NCI-H446 treated with DMSO at 0.1 percent for 48 hours (cell line): ENCODE measurements at regions not wholly inside any gene's neighbourhood (a gene's known extent, or its start where the extent isn't known, plus 50 kb on each side); places are given as distances from the start of the nearest gene placed in this dataset.
"Not testable (repeated sequence)": the region's sequence is repeated elsewhere in the genome, so short reads cannot be mapped to it uniquely, and the experiment has no call there.

ENCODE experiments used
- DNase-seq: peaks from one replicate; lab custom pipeline; 2025; lab: John Stamatoyannopoulos, UW

DNA sequence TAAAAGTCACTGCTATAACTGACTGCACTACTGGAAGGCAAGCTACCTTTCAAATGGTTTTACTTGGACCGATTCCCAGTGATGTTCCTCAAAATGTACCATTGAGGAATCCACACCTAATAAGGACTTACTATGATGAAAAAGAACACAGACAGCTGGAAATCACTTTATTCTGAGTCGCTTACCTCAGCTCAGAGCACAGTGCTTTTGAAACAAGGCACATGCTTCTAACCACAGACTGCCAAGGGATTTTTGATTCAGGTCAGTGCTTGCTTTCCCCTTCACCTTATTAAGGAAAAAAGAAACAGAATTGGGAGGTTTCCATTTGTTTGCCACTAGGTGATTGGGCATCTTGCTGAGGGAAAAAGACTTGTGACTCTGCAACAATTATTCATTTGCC, 707.5 kb upstream of the FSHR start:
- DNase-seq = no peak

DNA sequence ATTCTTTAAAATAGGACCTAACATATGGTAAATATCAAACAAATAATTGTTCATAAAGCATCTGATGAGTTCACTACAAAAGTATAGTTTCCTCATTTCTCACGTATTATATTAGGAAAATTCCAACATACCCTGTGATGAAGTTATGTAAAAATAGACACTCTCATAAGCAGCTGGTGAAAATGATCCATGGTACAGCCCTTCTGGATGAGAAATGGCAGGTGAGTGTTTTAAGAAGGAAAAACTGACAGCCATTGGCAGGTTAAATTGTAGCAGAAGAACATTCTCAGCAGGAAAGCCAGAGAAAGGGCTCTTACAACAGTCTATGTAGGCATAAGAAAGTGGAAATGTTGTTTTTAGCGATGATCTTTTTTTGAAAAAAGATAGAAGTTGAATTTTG, 706.5 kb upstream of the FSHR start:
- no peak for DNase-seq

DNA sequence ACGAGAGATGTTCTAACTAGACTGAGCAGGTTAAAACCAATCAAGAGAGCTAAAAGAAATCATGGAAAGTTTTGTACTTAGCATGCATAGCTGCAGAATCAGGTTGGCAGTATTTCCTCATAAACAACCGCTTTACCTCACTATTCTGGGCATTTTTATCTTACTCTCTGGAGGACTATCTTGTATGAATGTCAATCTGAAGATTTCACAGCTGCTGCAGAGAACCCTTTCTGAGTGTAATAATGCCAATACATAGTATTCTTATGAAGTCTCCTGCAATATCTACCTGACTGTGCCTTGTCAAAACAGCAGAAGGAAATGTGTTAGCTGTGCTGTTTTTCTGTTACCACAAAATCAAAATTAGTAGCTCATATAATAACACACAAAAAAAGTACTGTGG, 705.9 kb upstream of the FSHR start:
- no peak for DNase-seq

DNA sequence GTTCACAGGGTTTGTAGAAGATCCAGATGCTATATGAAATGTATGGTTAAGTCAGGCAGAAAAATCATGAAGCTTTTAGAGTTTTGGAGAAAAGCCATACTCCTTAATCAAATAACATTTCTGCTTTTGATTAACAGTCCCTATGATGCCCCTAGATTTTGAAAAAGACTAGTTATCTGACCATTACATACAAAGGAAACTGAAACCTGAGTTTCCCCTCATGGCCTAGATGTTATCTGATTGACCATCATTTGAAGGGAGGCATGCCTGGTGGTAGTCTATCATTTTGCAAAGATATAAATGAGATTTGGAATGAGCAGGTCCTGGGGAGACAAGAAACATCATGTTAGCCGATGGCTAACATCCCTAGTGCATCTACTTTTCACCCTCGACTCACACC, 704.3 kb upstream of the FSHR start:
- no peak for DNase-seq

DNA sequence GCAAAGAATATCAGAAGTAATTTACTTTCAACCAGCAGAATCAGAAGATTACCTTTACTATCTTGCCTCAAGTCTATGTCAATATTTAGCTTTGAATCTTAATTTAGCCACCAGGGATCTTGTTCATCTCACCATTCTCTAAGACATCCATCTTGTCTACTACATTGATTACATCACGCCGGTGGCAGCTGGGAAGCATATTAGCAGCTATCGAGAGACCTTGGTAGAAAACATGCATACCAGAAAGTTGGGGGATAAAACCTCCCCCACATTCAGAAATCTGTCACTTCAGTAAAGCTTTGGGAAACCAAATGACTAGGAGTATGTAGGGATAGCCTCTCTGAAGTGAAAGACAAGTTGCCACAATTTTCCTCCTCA, 703.8 kb upstream of the FSHR start:
- no peak for DNase-seq

DNA sequence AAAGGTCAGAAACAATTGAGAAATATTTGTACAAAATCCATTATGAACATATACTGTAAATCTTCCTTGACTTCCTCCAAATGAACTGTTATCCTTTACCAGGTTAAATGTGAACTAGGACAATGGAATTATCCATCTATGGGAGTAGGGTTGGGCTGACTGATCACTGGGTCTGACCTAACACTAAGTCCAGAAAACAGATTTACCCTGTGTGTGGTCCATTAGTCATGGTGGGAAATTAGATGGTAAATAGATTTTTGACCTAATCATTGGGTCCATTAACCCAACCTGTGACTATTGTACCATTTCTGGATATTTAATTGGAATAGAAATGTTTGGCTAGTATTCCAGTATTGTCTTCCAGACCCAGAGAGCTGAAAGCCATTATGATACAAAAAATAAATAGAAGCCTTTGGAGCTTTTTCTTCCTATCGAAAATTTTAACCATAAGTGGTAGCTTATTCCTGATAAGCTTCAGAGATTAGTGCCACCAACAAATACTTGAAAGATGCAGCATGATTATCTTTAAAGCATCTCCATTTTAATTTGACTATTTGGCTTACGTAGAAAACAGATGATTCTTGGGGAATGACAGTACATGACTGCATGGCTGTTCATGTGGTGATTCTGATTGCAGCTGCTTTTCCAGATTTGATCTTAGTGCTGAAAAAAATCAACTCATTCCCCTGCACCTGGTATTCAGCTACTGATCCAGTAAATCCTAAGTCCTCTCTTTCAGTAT, 703.2 kb upstream of the FSHR start:
- no peak for DNase-seq

DNA sequence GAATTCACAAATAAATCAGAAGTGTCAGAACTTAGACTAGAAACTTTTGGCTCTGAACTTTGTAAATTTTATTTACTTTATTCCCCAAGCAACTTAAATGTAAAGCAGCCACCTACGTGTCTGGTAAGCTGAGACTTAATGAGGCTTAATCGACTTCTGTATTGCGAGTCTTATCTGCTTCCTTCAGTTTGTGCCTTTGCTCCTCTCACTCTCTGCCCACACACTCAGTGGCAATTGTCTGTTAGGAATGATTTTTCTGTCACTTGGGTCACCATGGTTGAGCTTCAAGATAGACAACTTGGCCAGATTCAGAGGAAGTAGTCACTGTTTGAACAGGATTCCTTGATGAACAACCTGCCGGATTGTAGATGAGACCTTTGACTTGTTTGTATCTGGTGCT, 691.4 kb upstream of the FSHR start:
- DNase-seq = no peak

DNA sequence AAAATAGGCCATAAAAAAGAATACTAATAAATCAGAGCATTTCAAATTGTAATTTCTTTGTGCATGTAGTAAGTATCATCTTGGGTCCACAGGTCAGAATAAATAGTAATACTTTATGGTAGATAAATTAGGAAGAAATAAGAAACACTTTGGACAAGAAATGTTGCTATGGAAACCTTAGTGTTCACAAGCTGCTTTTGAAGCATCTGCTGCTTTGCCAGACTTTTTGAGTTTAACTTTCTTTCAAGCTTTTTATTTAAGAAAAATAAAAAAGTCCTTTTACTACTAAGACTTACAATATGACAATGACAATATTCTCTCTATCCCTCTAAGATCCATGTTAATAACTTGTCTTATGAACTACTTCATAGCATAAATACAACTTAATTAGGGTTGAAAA, 690.7 kb upstream of the FSHR start:
- no peak for DNase-seq

DNA sequence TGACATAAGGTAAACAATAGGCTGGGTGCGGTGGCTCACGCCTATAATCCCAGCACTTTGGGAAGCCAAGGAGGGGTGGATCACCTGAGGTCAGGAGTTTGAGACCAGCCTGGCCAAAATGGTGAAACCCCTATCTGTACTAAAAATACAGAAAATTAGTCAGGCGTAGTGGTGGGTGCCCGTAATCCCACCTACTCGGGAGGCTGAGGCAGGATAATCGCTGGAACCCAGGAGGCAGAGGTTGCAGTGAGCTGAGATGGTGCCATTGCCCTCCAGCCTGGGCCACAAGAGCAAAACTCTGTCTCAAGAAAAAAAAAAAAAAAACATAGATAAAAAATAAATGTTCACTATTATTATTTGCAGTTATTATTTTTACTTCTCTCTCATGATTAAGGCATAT, 689.8 kb upstream of the FSHR start:
- not testable (repeated sequence) for DNase-seq

DNA sequence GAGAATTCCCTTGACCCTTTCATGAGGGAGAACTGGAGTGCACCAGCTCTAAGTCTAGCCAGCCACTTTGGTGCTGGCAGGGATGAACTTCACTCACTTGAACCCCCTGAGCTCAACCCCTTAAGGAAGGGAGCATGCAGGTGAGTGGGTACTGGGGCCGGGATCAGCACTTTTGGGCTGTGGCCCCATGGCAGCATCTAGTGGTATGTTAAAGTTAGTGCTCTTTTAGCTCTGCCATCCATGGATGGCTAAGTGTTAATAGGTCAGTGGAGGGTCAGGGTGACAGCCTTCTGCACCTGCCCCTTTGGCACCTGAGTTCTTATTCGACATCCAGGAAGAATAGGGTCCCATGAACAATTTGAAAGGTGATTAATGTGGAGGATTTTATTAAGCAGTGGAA, 689.0 kb upstream of the FSHR start:
- DNase-seq = no peak

DNA sequence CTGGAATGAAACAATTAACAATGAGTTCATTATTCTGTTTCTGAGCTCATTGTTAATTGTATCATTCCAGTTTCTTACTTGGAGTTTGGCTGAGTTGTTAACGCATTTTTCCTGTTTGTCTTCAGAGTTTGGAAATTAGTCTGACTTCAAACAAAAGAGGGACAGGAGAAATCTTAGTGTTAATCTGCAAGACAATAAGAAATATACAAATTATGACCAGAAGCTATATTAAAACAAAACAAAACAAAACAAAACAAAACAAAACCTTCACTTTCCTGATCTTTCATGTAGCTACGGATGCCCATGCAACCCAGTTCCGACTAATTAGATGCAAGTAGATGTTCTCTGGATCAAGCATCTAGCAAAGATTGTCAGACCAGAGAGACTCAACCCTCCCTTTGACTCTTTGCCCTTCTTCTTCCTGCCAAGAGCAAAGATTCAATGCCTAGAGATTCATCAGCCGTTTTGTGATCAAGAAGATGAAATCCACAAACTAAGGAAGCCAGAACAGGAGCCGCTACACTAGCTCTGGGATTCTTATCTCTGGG, 686.2 kb upstream of the FSHR start:
- no peak for DNase-seq

DNA sequence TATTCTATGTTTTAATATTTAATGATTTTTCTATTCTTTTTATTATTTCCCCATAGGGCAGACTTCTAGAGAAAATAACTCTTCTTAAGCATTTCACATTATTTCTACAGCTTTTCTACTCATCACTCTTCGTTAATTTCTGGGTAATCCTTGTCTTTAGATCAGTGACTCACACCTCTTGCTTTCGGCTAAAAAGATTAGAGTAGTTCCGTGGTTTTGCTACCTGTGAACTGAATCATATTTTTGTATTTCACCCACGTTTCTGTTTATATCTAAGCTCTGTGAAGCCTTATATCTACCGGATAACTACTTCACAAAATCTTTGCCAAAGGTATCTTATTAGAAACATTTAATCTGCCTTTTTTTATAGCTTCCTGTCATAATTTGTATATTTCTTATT, 685.5 kb upstream of the FSHR start:
- DNase-seq = no peak

DNA sequence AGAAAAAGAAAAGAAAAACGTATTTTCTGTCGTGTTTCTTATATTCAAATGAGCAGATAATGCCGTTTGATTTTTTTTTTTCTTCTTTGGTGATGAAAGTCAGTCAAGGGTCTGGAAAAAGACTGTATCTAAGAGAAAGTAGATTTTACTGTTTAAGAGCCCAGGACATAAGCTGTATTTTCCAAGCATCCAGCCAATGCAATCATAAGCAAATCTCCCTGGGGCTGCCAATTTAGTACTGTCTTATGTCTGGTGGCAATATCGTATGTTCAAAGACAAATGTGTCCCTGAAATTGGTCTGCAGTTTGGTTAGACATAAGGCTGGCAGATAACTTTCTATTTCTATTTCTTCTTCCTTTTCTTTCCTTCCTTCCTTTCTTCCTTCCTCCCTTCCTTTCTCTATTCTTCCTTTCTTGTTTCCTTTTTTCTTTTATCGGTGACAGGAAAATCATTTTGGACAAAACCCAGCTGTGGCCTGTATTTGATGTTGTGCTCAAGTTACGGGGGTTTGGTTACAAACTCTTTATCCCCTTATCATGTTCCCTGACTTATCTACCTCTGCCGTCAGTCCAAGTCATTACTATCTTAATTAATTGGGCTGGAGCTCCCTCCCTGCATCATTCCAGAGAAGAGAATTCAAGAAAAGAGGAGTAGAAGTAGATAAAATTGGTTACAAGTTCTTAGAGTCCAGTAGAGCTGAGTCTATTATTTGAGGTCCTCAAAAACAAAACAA, 683.4 kb upstream of the FSHR start:
- DNase-seq = no peak

DNA sequence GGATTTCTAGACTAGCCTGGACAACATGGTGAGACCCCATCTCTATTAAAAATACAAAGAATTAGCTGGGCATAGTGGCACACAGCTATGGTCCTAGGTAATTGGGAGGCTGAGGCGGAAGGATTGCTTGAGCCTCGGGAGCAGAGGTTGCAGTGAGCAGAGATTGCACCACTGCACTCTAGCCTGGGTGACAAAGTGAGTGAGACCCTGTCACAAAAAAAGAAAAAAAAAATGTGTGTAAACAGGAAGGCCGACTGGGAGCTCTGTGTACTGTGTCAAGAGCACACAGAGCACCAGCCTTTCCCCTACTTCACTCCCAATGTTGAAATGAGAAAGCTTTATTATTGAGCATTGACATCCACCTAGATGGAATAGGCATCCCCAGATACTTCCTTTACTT, 681.7 kb upstream of the FSHR start:
- DNase-seq = no peak

DNA sequence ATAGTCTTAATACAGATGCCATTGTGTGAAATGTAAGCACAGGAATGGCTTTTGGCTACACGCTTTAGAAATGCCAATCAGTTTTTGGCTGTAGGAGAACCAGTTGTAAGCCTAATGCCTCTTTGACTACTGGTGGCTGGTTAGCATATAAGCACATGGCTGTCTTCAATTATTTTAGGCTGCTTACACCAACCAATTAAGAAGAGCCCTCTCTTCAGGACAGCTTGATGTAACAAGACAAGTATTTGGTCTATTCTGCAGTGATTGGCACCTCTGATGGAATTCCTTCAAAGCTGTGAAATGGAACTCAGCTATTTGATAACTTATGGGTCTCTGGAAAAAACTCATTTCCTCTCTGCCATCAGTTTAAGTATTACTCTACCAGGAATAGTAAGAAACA, 680.1 kb upstream of the FSHR start:
- no peak for DNase-seq

DNA sequence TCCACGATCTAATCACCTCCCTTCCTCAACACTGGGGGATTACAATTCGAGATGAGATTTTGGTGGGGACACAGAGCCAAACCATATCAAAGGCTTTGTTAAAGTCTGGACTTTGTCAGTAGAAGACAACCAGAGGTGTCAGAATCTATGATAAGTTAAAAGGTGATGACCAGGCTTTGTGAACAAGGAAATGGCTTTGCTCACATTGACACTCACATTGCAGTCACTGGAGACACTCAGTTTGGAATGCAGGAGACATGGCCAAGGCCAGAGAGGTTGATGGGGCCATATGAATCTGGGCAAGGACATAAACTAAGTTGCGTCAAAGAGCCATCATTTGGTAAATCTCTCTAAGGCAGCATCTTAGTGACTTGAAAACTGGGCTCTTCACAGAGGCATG, 678.2 kb upstream of the FSHR start:
- DNase-seq = no peak

DNA sequence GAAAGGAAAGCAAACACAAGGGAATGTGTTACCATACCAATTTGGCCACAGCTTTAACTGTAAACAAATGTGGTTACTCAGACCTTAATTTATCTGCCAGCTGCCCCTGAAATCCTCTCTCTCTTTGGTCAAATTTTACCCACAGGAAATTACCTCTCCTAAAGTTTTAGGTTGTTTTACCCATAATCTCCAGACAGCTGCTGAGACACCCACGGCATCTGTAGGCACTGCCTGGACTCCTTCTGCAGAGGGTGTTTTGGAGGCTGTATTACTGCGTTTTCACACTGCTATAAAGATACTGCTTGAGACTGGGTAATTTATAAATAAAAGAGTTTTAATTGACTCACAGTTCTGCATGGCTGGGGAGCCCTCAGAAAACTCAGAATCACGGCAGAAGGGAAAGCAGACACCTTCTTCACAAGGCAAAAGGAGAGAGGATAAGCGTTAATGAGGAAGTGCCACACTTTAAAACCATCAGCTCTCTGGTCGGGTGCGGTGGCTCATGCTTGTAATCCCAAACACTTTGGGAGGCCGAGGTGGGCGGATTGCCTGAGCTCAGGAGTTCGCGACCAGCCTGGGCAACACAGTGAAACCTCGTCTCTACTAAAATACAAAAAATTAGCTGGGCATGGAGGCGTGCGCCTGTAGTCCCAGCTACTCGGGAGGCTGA, 677.5 kb upstream of the FSHR start:
- no peak for DNase-seq

DNA sequence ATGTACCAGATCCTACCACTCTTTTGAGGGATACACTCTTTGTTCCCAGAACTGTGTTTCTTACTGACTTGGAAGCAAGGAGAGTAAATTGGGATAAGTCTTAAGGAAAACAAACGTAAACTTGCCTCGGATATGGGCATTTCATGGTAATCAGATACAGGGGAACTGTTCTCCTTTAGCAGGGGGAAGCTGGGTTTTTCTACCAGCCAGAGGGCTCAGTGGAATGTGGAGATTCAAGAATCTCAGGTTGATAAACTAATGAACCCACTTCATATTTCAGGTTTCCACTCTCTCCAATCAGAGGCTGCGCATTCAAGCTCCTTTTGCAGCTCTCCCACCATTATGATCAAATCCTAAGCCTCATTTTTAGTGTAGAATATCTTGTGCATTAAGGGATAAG, 676.5 kb upstream of the FSHR start:
- DNase-seq = no peak

DNA sequence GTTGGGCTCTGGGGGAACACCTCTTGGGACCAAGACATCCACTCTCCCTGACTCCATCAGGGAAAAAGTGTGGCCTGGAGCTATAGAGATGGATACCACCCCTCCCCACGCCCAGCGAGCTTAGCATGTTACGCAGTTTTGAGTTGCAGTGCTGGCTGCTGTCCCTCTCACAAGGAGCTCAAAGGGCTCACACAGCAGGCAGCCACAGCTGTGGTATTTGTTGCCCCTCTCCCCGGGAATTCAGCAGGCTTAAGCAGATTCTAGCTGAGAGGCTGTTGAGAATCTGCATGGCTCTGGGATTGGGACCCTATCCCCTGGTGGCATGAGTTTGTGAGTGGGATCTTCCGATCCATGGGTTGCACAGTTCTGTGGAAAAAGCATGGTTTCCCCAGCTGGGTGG, 673.1 kb upstream of the FSHR start:
- DNase-seq = no peak

DNA sequence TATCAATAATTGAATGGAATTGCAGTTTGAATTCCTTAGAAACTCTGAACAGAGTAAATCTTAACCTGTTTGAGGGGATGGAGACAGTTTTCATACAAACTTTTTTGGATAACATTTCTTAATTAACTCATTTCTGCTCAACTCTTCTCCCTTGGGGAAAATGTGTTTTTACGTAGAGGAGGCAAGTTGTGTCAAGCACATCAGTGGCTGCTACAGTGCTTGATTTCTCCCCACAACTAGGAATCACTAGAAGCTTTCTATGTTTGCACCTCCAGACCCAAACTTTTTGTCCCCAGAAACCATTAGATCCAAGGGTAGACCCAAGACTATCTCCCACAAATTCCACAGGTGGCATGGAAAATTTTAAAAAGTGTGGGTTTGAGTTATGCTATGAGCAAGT, 658.9 kb upstream of the FSHR start:
- DNase-seq = no peak

DNA sequence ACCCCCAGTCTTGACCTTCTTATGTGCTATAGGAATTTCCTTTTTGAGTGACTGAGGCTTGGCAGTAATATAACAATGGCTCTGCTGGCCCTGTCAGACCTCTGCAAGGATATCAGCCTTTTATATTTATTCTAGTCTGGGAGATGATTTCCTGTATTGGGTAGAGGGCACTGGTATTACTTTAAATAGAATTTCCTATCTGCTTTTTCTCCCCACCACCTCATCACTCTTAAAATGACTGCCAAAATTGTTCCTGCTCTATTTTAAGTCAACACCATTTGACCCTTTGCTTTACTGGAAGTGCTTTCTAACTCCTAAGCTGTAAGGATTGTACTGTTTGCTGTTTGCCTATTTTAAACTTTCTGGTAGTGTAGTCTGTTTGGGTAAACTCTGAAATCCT, 658.4 kb upstream of the FSHR start:
- no peak for DNase-seq

DNA sequence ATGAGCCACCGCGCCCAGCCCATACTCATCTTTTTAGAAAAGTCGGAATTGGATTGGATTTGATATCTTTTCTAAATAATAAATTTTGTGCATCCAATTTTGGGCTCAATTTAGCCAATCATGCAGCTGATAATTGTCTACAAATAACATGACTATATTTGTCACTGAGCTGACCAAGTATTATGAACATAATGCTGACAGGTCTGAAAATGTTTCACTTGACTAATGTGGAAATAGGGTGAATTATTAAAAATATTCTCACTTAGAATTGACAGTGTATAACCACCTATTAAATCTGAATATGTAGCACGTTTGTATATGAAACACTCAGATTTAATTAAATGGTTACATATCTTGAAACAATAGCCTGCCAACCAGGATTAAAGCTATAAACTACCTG, 657.2 kb upstream of the FSHR start:
- no peak for DNase-seq

DNA sequence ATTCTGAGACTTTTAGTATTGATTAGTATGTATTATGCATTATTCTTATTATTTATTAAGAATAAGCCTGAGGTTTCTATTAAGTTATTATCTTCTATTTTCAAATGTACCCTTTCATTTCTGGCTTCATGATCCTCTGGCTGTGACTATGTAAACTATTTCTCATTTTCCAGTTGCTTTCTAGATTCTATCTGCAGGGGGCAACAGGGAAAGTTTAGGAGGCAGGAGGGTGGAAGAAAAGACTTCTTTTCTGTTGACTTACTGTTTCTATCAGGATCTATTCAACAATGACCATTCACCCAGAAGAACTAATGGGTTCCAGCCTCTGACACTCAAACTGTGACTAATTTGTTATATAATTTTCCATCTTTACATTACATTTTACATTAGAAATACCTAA, 653.4 kb upstream of the FSHR start:
- DNase-seq = no peak
